ENCODE measurements at regions not wholly inside any gene's neighbourhood (a gene's known extent, or its start where the extent isn't known, plus 50 kb on each side); places are given as distances from the start of the nearest gene placed in this dataset.

GRCh38 chr9:74006935-74007334 is 490.2 kb upstream of the RORB start:
- TF ChIP-seq POLR2AphosphoS5 (IDR thresholded peaks at IDR 0.05): no peak
- TF ChIP-seq POLR2A (IDR thresholded peaks at IDR 0.05; ENCODE audit: low read depth): no peak
- H3K9me3 ChIP-seq: no peaks in the 10 kb centered on the region
- no peaks in the 10 kb centered on the region for H3K4me1 ChIP-seq
- intact Hi-C loops (cut with DNase I): no loop called here
- 76% methylated on average over 2 of the region's 2 CpGs for WGBS
- DNase-seq (ENCODE audit: extremely low spot score): no peak
- no peaks in the 10 kb centered on the region for H3K36me3 ChIP-seq
- H3K4me3 ChIP-seq: no peak overlapping the region
- no peak overlapping the region for H3K27ac ChIP-seq (replicated peaks in 1 of 4)
- H3K27me3 ChIP-seq: no peaks in the 10 kb centered on the region

- H3K4me1 ChIP-seq: no peaks in the 10 kb centered on the region
- no peak overlapping the region for H3K27ac ChIP-seq (replicated peaks in 1 of 4)
- WGBS: 81% methylated on average over 3 of the region's 3 CpGs
- no peaks in the 10 kb centered on the region for H3K27me3 ChIP-seq
- no peak for DNase-seq (ENCODE audit: extremely low spot score)
- no peak overlapping the region for H3K4me3 ChIP-seq
- H3K9me3 ChIP-seq: no peaks in the 10 kb centered on the region
- intact Hi-C loops (cut with DNase I): no loop called here
- TF ChIP-seq POLR2AphosphoS5 (IDR thresholded peaks at IDR 0.05) (no peak), POLR2A (IDR thresholded peaks at IDR 0.05; ENCODE audit: low read depth) (no peak)
- no peaks in the 10 kb centered on the region for H3K36me3 ChIP-seq
Observed at GRCh38 chr9:74007833-74008232, 489.3 kb upstream of the RORB start.

- no peak for TF ChIP-seq POLR2AphosphoS5 (IDR thresholded peaks at IDR 0.05)
- TF ChIP-seq POLR2A (IDR thresholded peaks at IDR 0.05; ENCODE audit: low read depth): no peak
- no peak for TF ChIP-seq CTCF (IDR thresholded peaks at IDR 0.05)
- no peak for TF ChIP-seq EP300 (IDR thresholded peaks at IDR 0.05)
- no peak for DNase-seq (ENCODE audit: extremely low spot score)
- H3K4me3 ChIP-seq: no peak overlapping the region
- H3K4me1 ChIP-seq: no peaks in the 10 kb centered on the region
- no peaks in the 10 kb centered on the region for H3K27me3 ChIP-seq
- H3K27ac ChIP-seq (replicated peaks in 1 of 4): no peak overlapping the region
- intact Hi-C loops (cut with DNase I): no loop called here
- H3K36me3 ChIP-seq: no peaks in the 10 kb centered on the region
- no peaks in the 10 kb centered on the region for H3K9me3 ChIP-seq
Observed at GRCh38 chr9:74016004-74016403, 481.1 kb upstream of the RORB start.

GRCh38 chr9:74025402-74025925 is 471.7 kb upstream of the RORB start:
- TF ChIP-seq POLR2AphosphoS5 (IDR thresholded peaks at IDR 0.05) (no peak), POLR2A (IDR thresholded peaks at IDR 0.05; ENCODE audit: low read depth) (no peak), EP300 (IDR thresholded peaks at IDR 0.05) (no peak), CTCF (IDR thresholded peaks at IDR 0.05) (no peak)
- intact Hi-C loops (cut with DNase I): no loop called here

GRCh38 chr9:74032421-74032820 is 464.7 kb upstream of the RORB start:
- intact Hi-C loops (cut with DNase I): no loop called here
- H3K9me3 ChIP-seq: no peaks in the 10 kb centered on the region
- no peaks in the 10 kb centered on the region for H3K27me3 ChIP-seq
- H3K36me3 ChIP-seq: no peaks in the 10 kb centered on the region
- TF ChIP-seq POLR2AphosphoS5 (IDR thresholded peaks at IDR 0.05): no peak
- no peak for TF ChIP-seq CTCF (IDR thresholded peaks at IDR 0.05)
- TF ChIP-seq EP300 (IDR thresholded peaks at IDR 0.05): no peak
- TF ChIP-seq POLR2A (IDR thresholded peaks at IDR 0.05; ENCODE audit: low read depth): no peak
- WGBS: 70% methylated on average over 2 of the region's 2 CpGs
- H3K4me3 ChIP-seq: no peak overlapping the region
- DNase-seq (ENCODE audit: extremely low spot score): no peak
- no peak overlapping the region for H3K27ac ChIP-seq (replicated peaks in 1 of 4)
- no peaks in the 10 kb centered on the region for H3K4me1 ChIP-seq

More at GRCh38 chr9:74025402-74025925, 471.7 kb upstream of the RORB start:
- 73% methylated on average over 4 of the region's 4 CpGs for WGBS
- H3K27me3 ChIP-seq: no peaks in the 10 kb centered on the region
- no peak for DNase-seq (ENCODE audit: extremely low spot score)
- no peaks in the 10 kb centered on the region for H3K36me3 ChIP-seq
- no peaks in the 10 kb centered on the region for H3K9me3 ChIP-seq
- no peak overlapping the region for H3K27ac ChIP-seq (replicated peaks in 1 of 4)
- H3K4me3 ChIP-seq: no peak overlapping the region
- no peaks in the 10 kb centered on the region for H3K4me1 ChIP-seq

- intact Hi-C loops (cut with DNase I): no loop called here
Observed at GRCh38 chr9:74035786-74036185, 461.3 kb upstream of the RORB start.

More at GRCh38 chr9:74035786-74036185, 461.3 kb upstream of the RORB start:
- Histone ChIP-seq H3K27ac (replicated peaks in 1 of 4) (no peak overlapping the region), H3K36me3 (no peaks in the 10 kb centered on the region), H3K4me1 (no peaks in the 10 kb centered on the region), H3K4me3 (no peak overlapping the region), H3K27me3 (no peaks in the 10 kb centered on the region), H3K9me3 (no peaks in the 10 kb centered on the region)
- 36% methylated on average over 2 of the region's 2 CpGs for WGBS
- no peak for DNase-seq (ENCODE audit: extremely low spot score)
- TF ChIP-seq POLR2AphosphoS5 (IDR thresholded peaks at IDR 0.05) (no peak), EP300 (IDR thresholded peaks at IDR 0.05) (no peak), CTCF (IDR thresholded peaks at IDR 0.05) (no peak)

Data from esophagus muscularis mucosa (tissue), 4 donors.